H9 (cell line): ENCODE measurements at regions not wholly inside any gene's neighbourhood (a gene's known extent, or its start where the extent isn't known, plus 50 kb on each side); places are given as distances from the start of the nearest gene placed in this dataset.

Experiments used
- DNase-seq: peaks from one replicate; pipeline ENCODE4 v3.0.0-alpha.2; 2017
- H2AFZ ChIP-seq: one replicate; pipeline ENCODE4 v1.6.1; 2013; ENCODE audit warnings: mild to moderate bottlenecking, low read length, control low read depth, moderate library complexity
- H2AK5ac ChIP-seq: 2 replicates; pipeline ENCODE4 v1.6.1; 2013; ENCODE audit warnings: low read length, control low read depth, mixed read lengths; ENCODE audit not compliant: insufficient read length
- H2BK120ac ChIP-seq: one replicate; pipeline ENCODE4 v1.6.1; 2013; ENCODE audit warnings: low read depth, mild to moderate bottlenecking, low read length, control low read depth, inconsistent platforms; ENCODE audit not compliant: poor library complexity, severe bottlenecking
- H2BK12ac ChIP-seq: 2 replicates; pipeline ENCODE4 v1.6.1; 2013; ENCODE audit warnings: low read length, control low read depth, mixed read lengths, low read depth; ENCODE audit not compliant: insufficient read length
- H2BK15ac ChIP-seq: 2 replicates; pipeline ENCODE4 v1.6.1; 2013; ENCODE audit warnings: low read depth, low read length, control low read depth
- H2BK20ac ChIP-seq: one replicate; pipeline ENCODE4 v1.6.1; 2013; ENCODE audit warnings: low read depth, mild to moderate bottlenecking, low read length, control low read depth, inconsistent platforms; ENCODE audit not compliant: poor library complexity, severe bottlenecking
- H2BK5ac ChIP-seq: 2 replicates; pipeline ENCODE4 v1.6.1; 2013; ENCODE audit warnings: low read length, control low read depth, mixed read lengths; ENCODE audit not compliant: insufficient read length
- H3K14ac ChIP-seq: 2 replicates; pipeline ENCODE4 v1.6.1; 2013; ENCODE audit warnings: low read length, control low read depth; ENCODE audit not compliant: insufficient read depth
- H3K18ac ChIP-seq: 2 replicates; pipeline ENCODE4 v1.6.1; 2013; ENCODE audit warnings: low read depth, mild to moderate bottlenecking, mixed read lengths, low read length, control low read depth; ENCODE audit not compliant: insufficient read length
- H3K23ac ChIP-seq: 2 replicates; pipeline ENCODE4 v1.6.1; 2013; ENCODE audit warnings: low read length, control low read depth, mixed read lengths, low read depth; ENCODE audit not compliant: insufficient read length
- H3K23me2 ChIP-seq: 2 replicates; pipeline ENCODE4 v1.6.1; 2013; ENCODE audit warnings: low read depth, mild to moderate bottlenecking, mixed read lengths, low read length, control low read depth; ENCODE audit not compliant: insufficient read length, poor library complexity, severe bottlenecking
- H3K27ac ChIP-seq: 2 replicates; pipeline ENCODE4 v1.5.1; 2013; ENCODE audit warnings: low read length, control low read depth, mixed read lengths, low read depth; ENCODE audit not compliant: insufficient read length
- H3K27me3 ChIP-seq: 2 replicates; pipeline ENCODE4 v1.6.1; 2013; ENCODE audit warnings: low read length, control low read depth, inconsistent platforms; ENCODE audit not compliant: insufficient read depth
- H3K4ac ChIP-seq: 2 replicates; pipeline ENCODE4 v1.6.1; 2013; ENCODE audit warnings: low read depth, mild to moderate bottlenecking, control low read depth, inconsistent platforms, low read length, moderate library complexity
- H3K4me1 ChIP-seq: 2 replicates; pipeline ENCODE4 v1.6.1; 2013; ENCODE audit warnings: low read length, control low read depth, inconsistent platforms; ENCODE audit not compliant: insufficient read depth
- H3K4me2 ChIP-seq: 2 replicates; pipeline ENCODE4 v1.6.1; 2013; ENCODE audit warnings: low read length, control low read depth, mixed read lengths; ENCODE audit not compliant: insufficient read length, insufficient read depth
- H3K56ac ChIP-seq: 2 replicates; pipeline ENCODE4 v1.6.1; 2013; ENCODE audit warnings: low read depth, mild to moderate bottlenecking, mixed read lengths, low read length, control low read depth; ENCODE audit not compliant: insufficient read length
- H3K79me1 ChIP-seq: 2 replicates; pipeline ENCODE4 v1.6.1; 2013; ENCODE audit warnings: low read depth, mild to moderate bottlenecking, moderate library complexity, low read length, control low read depth, inconsistent platforms; ENCODE audit not compliant: insufficient read depth, poor library complexity, severe bottlenecking
- H3K79me2 ChIP-seq: 2 replicates; pipeline ENCODE4 v1.6.1; 2013; ENCODE audit warnings: low read length, control low read depth, inconsistent platforms; ENCODE audit not compliant: insufficient read depth
- H3K9ac ChIP-seq: 2 replicates; pipeline ENCODE4 v1.6.1; 2013; ENCODE audit warnings: low read length, control low read depth, mixed read lengths; ENCODE audit not compliant: insufficient read length; ENCODE audit errors: extremely low read depth
- H3K9me3 ChIP-seq: one replicate; pipeline ENCODE4 v1.6.1; 2013; ENCODE audit warnings: low read depth, low read length, inconsistent platforms; ENCODE audit not compliant: control insufficient read depth
- H3T11ph ChIP-seq: one replicate; pipeline ENCODE4 v1.6.1; 2013; ENCODE audit warnings: mild to moderate bottlenecking, low read length, control low read depth, inconsistent platforms
- H4K20me1 ChIP-seq: one replicate; pipeline ENCODE4 v1.6.1; 2013; ENCODE audit not compliant: control insufficient read depth, insufficient read length, insufficient read depth
- H4K5ac ChIP-seq: 2 replicates; pipeline ENCODE4 v1.6.1; 2013; ENCODE audit warnings: low read depth, mild to moderate bottlenecking, mixed read lengths, low read length, control low read depth; ENCODE audit not compliant: insufficient read length
- H4K8ac ChIP-seq: replicated peaks from 2 replicates; pipeline ENCODE4 v1.6.1; 2013; ENCODE audit warnings: low read length, control low read depth, mixed read lengths, low read depth; ENCODE audit not compliant: insufficient read length
- H4K91ac ChIP-seq: 2 replicates; pipeline ENCODE4 v1.6.1; 2013; ENCODE audit warnings: low read depth, mild to moderate bottlenecking, moderate library complexity, mixed read lengths, low read length, control low read depth; ENCODE audit not compliant: insufficient read length
- H3K27ac Mint-ChIP-seq, 3 experiments: 2 replicates in 2 of 3; 3 replicates in 1 of 3; pipeline ENCODE4 v1.8.0; 2020 to 2021; ENCODE audit warnings: mixed read lengths in 3 of 3, mild to moderate bottlenecking in 1 of 3, moderate library complexity in 1 of 3
- H3K27me3 Mint-ChIP-seq: 2 replicates; pipeline ENCODE4 v1.8.0; 2021; ENCODE audit warnings: low read depth, mild to moderate bottlenecking, moderate library complexity, mixed read lengths
- H3K36me3 Mint-ChIP-seq, 3 experiments: 2 replicates in 2 of 3; 3 replicates in 1 of 3; pipeline ENCODE4 v1.8.0; 2020 to 2021; ENCODE audit warnings: low read depth in 3 of 3, mixed read lengths in 3 of 3; ENCODE audit not compliant: insufficient read depth in 1 of 3
- H3K4me1 Mint-ChIP-seq, 2 experiments: 2 replicates each; pipeline ENCODE4 v1.8.0; 2020; ENCODE audit warnings: mixed read lengths in 2 of 2
- H3K4me3 Mint-ChIP-seq, 2 experiments: 2 replicates in 1 of 2; 3 replicates in 1 of 2; pipeline ENCODE4 v1.8.0; 2020 to 2021; ENCODE audit warnings: mild to moderate bottlenecking in 2 of 2, mixed read lengths in 2 of 2, moderate library complexity in 1 of 2
- H3K9me3 Mint-ChIP-seq, 2 experiments: 2 replicates in 1 of 2; 3 replicates in 1 of 2; pipeline ENCODE4 v1.8.0; 2020; ENCODE audit warnings: mild to moderate bottlenecking in 2 of 2, mixed read lengths in 2 of 2, moderate library complexity in 1 of 2
- CTCF ChIP-seq: fragments of 200-600 bp; sonication (generic); conservative IDR thresholded peaks from 3 replicates; pipeline ENCODE4 v1.8.0; 2021; ENCODE audit warnings: antibody characterized with exemption, mild to moderate bottlenecking
- WGBS: extraction: QIAGEN DNeasy Blood & Tissue Kit; methylation state at CpG from one replicate; pipeline ENCODE4 v1.1.7; 2013; ENCODE audit warnings: missing lambda C conversion rate, low lambda C conversion rate, mixed read lengths; ENCODE audit not compliant: insufficient read length; ENCODE audit errors: extremely low coverage; 5-methylcytosine and 5-hydroxymethylcytosine counted together

GRCh38 chr5:51650824-51651223 lies 267.6 kb downstream of the ISL1 start:
- Histone ChIP-seq H3K79me2 (no peaks in the 10 kb centered on the region), H3T11ph (no peak overlapping the region), H2BK12ac (no peak overlapping the region), H3K4ac (no peak overlapping the region), H3K9ac (no peak overlapping the region), H3K9me3 (no peaks in the 10 kb centered on the region), H2BK120ac (no peak overlapping the region), H3K27me3 (no peaks in the 10 kb centered on the region), H3K56ac (no peak overlapping the region), H3K14ac (no peak overlapping the region), H2BK15ac (no peak overlapping the region), H3K4me1 (no peaks in the 10 kb centered on the region), H2AFZ (peak overlapping the region; percentile 48), H4K5ac (no peak overlapping the region), H2BK5ac (no peak overlapping the region), H3K23me2 (no peaks in the 10 kb centered on the region), H4K91ac (no peak overlapping the region), H3K79me1 (no peaks in the 10 kb centered on the region), H2BK20ac (no peak overlapping the region), H4K20me1 (no peaks in the 10 kb centered on the region), H3K4me2 (no peak overlapping the region), H3K23ac (no peak overlapping the region), H3K18ac (no peak overlapping the region), H3K27ac (no peak overlapping the region), H4K8ac (no peak overlapping the region), H2AK5ac (no peak overlapping the region)
- Mint-ChIP-seq H3K27me3 (no peaks in the 10 kb centered on the region), H3K4me1 (peaks cover 8 to 9% of the 10 kb centered on the region in 2 experiments), H3K27ac (no peak overlapping the region), H3K36me3 (no peaks in the 10 kb centered on the region), H3K9me3 (no peaks in the 10 kb centered on the region), H3K4me3 (no peak overlapping the region)
- DNase-seq: no peak
- no CpG with 5 or more reads among the region's 1 CpG for WGBS
- TF ChIP-seq CTCF: no peak
